MV-4-11 (cell line): ENCODE measurements at regions not wholly inside any gene's neighbourhood (a gene's known extent, or its start where the extent isn't known, plus 50 kb on each side); places are given as distances from the start of the nearest gene placed in this dataset.
A peak's percentile ranks its signal among the peaks of the same experiment; 100 is the strongest.

Experiments used
- DNase-seq: peaks from one replicate; lab custom pipeline; 2025; lab: John Stamatoyannopoulos, UW

DNA sequence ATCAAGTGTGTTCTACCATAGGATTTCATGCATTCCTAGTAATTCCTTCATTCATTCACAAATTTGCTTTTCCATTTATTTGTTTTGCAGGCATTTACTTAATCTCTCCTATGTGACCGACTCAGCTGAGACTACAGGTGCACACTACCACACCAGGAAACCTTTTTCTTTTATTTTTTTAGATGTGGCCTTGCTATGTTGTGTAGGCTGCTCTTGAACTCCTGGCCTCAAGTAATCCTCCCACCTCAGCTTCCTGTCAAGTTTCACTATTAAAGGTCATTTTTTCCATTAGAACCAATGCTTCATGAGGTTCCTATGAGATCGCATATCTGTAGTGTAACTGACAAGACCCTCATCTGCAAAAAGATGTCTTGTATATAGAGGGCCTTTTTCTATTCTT, 1218.7 kb downstream of the VRK1 start:
- DNase-seq: no peak

DNA sequence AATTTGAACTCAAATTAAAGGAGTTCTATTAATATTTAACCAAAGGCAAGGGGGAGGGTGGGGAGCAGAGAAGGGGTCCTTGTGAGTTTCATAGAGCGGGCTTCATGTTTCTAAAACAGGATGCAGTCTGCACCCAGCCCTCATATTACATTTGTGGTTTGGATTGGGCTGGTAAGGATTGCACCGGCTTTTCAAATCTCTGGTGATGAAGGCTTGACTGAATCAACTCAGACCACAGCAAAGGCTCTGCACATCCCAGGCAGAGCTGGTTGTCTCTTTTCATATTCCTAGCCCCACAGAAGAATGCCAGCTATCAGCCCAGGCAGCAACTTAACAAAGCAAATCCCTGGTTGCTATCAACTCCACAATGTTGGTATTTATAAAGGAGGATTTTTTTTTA, 1221.4 kb downstream of the VRK1 start:
- no peak for DNase-seq

DNA sequence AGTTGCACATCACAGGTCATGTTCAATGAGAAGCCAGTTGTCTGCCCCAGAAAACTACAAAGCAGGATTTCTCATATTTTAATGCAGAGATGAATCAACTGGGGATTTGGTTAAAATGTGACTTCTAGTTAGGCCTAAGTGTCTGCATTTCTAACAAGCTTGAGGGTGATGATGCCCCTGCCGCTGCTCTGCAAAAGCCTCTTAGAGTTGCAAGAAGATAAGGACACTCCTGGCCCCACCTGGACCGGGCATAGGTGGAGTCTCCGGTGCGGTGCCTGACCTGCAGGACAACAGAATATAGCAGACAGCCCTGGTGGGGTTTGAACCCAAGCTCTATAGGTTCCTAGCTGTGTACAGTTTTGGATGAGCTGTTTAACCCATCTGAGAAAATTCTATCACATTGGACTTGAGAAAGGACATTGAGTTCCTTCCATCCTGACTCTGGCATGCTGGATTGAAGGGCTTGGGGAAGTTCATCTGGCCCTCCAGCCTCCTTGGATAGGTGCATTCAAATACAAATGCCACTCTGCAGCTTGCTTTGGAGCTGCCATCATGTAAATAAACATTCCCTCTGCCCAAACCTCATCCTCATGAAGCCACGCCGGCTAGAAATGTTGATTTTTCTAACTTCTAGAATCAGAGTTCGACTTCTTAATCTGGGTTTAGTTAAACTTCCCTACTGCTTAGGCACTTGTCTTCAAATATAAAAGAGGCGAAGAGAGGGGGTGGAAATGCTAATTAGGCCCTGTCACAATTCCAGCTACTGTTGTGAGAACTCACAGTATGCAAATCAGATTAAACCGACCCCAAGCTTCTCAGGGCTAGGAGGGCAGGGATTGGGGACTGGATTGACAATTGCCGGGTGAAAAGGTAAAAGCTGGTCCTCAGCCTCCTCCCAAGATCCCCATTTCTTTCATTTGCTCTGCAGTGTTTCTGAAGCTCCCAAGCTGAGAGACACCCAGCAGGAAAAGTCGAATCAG, 1225.6 kb downstream of the VRK1 start:
- no peak for DNase-seq

DNA sequence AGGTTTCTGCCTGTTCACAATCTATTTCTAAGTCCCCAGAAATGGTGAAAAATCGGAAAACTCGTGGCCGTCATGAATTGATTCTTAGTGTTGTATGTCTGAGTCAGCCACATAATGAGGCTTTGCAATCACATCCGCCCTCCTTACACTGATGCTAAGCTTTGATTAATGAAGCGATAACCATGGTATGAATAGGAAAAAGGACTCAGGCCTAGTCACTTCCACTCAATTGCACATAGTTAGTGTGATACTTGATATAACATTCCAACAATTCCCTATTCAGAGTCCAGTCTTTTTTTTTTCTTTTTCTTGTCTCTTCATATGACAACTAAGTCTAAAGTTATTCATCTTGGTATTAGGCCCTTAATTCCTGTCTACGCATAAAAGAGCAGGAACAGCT, 1231.0 kb downstream of the VRK1 start:
- no peak for DNase-seq

DNA sequence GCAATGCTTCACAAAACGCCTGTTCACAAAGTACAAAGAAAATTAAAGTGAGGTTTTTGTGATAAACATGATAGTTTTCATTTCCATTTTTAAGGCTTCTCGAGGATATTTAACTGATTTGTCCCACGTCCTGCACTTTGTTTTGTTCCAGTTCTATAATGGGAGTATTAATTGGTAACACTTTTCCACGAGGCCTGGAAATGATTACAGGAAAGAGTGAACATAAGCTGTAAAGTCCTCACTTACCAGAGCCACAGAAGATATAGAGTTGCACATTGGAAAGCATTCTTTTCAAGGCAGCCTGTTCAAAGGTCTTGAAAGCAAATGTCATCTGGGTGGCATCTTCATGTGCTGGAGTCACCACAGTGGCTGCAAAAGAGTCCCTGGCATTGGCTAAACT, 1236.6 kb downstream of the BCL11B start:
- no peak for DNase-seq

DNA sequence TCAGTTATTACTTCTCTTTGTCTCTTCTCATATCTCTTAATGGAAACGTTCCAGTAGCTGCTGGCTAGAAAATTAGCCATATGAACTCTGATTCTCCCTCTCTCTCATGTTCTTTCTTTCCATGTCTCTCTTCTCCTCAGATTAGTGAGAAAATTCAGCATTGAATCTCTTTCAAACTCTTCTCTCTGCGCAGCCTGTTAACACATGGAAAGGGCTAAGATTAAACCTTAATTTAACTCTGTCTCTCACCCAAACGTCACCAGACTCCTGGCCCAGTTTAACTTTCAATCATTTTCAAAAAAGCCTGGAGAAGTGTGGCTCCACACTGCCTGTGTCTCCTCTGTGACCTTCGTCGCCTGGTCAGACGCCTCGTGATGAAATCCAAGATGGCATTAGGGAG, 1234.2 kb downstream of the BCL11B start:
- no peak for DNase-seq

DNA sequence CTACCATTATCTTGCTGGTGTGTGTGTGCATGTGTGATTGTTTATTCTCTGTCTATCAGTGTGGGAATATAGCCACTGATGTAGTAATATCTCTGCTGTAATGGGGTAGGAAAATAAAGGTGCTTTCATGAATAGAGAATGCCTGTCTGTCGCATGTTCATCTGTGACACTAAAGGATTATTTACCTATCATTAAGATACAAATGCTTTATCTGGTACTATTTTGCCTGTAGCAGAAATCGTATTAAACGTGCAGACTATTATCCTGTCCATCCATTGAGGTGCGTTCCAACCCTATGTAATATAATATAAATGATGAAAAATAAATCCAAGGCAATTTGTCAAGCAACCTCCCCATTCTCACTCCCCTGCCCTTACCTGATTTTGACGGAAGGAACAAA, 1215.1 kb downstream of the BCL11B start:
- no peak for DNase-seq

DNA sequence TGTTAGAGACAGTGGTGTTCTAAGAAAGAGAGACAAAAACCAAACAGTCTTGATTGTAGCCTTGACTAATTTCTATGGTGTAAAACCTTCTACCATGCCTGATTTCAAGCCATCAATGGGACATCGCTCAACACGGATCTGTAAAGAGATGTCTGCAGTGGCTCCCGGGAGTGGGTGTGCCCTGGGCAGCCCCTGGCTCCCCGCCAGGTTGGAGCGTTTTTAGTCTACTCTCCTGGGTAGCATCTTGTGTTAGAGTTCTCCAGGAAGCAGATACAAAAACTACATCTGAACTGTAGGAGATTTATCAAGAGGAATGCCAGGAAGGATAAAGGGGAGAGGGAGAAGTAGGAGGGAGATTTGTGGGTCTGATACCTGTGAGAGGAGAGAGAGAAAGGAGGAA, 1212.9 kb downstream of the BCL11B start:
- no peak for DNase-seq

DNA sequence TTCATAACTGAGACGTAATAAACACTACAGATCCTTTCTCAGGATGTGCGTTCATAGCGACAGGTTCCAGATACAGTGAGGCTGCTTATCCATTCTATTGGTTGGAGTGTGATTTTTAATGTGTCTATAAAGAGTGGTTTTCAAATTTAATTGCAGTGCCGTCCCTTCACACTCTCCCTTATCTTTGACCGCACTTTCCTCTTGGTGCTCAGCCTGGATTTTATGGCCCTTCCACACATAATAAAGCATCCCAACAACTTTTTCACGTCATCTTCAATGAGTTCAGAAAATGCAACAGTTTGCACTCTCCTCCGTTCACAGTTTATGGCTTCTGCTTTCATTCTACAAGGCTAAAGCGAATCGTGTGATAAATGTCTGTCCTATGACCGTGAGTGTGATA, 1209.9 kb downstream of the BCL11B start:
- no peak for DNase-seq

DNA sequence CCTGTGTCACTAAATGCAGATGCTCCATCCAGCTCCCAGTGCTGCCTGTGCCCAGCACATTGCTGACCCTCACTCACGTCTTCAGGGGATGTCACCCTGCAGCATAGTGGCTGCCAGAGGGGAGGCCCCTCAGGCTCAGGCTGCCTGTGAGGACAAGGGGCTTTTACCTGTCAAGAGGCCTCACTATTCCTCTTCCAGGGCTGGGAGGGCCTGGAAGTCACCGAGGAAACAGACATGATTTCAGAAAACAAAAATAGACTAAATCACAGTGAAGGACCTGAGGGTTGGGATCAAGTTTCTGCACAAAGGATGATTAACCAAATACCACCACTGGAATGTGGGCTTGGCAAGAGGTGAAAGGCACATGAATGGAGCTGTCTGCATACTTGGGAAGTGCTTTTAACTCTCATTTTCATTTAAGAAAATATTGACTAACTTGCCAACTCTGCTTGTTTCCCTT, 1202.3 kb downstream of the BCL11B start:
- no peak for DNase-seq

DNA sequence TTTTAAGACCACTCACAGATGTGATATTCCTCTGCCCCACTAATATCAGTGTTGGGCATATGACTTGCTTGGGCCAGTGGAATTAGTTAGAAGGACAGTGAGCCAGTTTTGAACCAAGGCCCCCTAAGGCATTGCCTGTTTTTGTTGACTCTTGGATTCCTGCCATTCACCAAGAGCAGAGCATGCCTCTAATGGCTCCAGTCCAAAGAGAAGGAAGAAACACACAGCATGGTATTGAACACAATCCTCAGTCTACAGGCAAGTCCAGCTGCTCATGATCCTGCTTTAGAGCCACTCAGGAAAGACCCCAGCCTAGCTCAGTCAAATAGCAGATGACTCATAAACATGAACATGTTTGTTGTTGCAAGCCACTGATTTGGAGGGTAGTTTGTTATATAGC, 1201.5 kb downstream of the BCL11B start:
- no peak for DNase-seq

DNA sequence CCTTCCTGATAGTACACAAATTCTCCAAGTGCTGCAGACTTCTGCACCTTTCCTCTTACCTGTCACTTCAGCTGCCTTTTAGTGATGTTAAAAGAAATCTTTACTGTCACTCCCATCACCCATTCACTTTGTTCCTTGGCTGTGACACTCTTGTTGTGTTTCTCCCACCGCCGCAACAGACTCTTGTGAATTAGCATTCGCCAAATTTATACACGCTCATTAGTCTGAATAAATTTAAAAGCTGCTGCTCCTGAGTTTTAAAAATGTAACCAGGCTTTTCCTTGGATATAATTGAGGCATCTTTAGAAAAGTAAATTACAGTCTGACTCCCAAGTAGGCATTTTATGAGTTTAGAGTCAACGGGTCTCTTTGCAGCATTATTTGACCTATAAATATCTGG, 1197.9 kb downstream of the BCL11B start:
- no peak for DNase-seq

DNA sequence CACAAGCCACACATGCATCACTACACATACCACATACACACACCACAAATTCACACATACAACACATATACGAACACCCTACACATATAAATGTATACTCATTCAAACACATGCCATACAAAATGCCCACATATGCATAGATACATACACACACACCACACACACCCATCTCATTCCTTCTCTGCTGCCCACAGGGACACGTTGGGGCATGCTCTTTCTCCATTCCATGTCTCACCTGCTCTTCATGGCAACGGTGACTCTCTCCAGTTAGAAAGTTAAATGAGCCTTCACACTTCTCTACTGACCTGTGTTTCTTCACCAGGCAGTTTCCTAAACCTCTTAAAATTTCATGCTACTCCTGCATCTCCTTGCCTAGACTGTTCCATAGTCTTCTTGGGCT, 1194.8 kb downstream of the BCL11B start:
- no peak for DNase-seq

DNA sequence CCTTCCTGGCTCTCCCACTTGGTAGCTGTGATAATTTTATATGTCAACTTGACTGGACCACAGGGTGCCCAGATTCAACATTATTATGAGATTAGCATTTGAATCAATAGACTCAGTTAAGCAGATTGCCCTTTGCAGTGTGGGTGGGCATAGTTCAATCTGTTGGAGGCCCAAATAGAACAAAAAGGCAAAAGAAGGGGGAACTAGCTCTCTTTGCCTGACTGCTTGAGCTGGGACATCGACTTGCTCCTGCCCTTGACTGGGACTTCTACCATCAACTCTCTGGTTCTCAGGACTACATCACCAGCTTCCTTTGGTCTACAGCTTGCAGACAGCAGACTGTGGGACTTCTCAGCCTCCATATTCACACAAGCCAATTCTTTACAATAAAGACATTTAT, 1189.2 kb downstream of the BCL11B start:
- DNase-seq: no peak

DNA sequence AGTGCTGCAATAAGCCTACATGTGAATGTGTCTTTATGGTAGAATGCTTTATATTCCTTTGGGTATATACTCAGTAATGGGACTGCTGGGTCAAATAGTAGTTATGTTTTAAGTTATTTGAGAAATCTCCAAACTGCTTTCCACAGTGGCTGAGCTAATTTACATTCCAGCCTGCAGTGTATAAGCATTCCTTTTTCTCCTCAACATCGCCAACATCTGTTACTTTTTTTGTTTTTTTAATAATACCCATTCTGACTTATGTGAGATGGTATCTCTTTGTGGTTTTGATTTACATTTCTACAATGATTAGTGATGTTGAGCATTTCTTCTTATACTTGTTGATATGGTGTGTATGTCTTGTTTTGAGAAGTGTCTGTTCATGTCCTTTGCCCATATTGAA, 1186.2 kb downstream of the BCL11B start:
- no peak for DNase-seq

DNA sequence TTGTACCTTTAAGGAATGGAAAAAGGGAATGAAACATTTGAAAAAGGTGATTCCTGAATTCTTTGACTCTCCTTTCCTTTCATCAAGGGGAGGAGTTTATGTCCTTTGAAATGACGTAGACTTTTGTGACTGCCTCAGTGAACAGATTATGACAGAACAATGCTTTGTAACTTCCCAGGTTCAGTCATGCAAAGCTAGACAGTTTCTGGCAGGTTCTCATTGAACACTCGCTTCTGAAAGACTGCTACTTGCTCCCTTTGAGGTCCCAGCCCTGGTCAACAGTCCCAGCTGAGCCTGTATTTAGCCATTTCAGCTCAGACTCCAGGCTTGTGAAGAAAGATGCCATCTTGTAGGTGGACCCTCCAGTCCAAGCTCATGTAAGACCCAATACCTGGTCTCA, 1178.9 kb downstream of the BCL11B start:
- no peak for DNase-seq

DNA sequence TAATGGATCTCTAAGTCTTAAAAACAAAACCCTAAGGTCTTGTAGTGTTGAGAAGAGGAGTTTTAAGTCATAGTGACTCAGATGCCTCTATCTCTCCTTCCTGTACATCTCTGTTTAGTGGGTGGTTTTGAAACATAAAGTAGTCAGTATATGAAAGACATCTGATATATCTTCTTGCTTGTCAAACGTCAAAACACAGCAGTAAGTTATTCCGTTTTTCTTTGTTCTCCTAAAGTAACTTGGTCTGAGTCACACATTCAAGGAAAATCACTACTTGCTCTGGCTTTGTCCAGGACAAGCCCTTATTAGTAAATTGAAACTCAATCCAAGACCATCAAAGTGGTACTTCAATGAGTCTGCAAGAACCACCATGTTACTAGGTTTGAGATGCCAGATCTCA, 1172.5 kb downstream of the BCL11B start:
- no peak for DNase-seq

DNA sequence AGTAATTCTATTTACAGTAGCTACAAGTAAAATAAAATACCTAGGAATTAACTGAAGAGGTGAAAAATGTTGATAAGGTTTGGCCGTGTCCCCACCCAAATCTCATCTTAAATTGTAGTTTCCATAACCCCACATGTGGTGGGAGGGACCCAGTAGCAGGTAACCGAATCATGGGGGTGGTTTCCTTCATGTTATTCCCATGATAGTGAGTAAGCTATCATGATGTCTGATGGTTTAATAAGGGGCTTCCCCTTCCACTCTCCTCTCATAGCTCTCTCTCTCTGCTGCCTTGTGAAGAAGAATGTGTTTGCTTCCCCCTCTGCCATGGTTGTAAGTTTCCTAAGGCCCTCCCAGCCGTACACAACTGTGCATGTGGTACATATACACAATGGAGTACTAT, 1170.7 kb downstream of the BCL11B start:
- no peak for DNase-seq

DNA sequence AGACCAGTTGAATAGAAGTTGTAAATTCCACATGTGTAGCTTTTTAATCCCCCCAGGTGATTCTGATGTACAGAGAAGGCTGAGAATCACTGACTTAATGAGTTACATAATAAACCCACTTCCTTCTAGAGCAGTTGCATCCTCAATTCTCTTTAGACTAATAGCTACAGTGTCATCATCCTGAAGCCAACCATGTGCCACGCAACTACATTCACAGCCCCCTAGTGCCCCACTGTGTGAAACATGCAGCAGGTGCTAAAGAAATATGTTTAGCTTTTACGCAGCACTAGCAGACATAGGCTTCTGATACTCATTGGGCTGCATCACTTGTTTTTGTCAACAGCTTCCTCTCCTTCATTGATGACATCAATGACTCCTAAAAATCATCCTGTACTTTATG, 1168.3 kb downstream of the BCL11B start:
- DNase-seq: no peak

DNA sequence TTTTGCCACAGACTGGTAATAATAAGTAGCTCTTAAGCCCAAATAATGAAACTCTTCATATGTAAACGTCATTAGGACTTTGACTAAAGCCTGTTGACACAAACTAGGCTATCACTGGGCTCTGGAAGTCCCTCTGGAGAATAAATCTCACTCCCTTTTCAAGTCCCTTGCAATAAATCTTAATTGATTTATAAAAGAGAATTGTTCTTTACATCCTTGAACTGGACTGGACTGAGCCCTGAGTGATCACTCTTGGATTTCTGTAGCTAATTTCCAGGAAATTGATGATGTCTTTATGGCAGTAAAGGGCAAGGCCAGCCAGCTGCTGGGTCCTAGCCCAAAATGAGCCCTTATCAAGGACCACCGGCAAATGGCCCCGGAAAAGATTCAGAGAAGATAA, 1162.7 kb downstream of the BCL11B start:
- DNase-seq: no peak

DNA sequence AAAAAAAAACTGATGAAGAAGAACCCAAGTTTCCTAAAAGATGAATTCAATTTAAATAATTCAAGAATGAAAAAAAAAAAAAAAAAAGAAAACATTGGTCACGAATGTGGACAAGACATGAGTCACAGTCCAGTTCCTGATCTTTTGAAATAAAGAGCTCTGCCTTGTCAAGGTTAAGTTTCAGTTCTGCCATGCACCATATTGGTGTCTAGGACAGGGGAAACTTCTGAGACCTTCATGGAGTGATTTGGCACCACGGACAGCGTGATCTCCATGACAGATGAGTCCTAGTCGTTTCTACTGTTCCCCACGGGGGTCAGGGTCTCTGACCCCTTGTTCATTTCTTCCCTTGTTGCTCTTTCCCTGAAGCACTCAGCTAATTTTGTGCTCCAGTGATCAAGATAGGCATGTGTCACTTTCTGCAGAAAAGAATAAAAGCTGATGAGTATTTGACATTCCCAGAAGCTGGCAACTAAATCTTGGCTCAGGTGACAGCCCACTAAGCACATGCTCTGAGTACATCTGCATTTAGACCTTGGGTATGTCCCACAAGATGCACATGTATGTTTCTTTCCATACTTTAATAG, 1159.7 kb downstream of the BCL11B start:
- peak; percentile 70 for DNase-seq

DNA sequence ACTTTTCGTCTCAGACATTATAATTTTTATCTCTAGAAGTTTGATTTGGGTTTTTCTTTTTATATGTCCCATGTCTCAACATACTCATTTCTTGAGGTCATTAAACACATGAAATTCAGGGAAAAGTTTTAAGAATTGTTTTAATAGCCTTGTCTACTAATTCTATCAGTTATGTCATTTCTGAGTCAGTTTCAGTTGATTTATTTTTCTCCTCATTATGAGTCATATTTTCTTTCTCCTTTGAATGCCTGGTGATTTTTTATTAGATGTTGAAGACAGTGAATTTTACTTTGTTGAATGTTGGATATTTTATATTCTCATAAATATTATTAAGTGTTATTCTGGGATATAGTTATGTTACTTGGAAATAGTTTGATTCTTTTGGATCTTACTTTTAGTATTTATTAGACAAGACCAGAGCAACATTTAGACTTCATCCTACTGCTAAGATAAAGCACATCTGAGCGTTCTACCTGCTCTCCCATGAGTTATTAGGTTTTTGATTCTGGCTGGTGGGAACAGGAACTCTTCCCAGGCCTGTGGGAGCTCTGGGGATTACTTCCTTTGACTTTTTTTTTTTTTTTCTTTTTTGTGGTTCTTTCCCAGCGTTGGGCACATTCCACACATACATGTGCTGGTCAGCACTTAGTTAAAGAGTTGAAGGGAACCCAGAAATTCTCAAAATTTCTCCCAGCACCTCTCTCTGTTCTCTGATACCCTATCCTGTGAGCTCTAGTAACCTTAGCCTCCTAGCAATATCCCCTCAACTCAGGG, 1157.7 kb downstream of the BCL11B start:
- no peak for DNase-seq

DNA sequence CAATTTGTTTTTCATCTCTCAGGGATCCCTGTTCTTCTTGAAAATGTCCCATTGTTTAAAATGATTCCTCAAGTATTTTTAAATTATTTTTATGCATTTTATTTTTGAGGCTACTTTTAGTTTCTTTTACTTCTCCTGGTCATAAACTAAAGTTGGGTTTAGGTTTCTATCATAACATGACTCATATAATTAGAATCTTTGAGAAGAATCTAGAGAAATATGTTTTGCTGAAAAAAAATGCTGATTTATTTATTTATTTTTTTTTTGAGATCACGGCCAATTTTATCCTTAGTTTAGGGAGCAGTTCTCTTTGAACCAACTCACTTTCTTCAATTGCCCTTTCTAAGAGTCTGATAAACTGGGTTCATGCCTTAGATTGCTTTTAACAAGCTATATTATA, 1157.1 kb downstream of the BCL11B start:
- no peak for DNase-seq
